HG02678 (cell line): ENCODE measurements at regions not wholly inside any gene's neighbourhood (a gene's known extent, or its start where the extent isn't known, plus 50 kb on each side); places are given as distances from the start of the nearest gene placed in this dataset.
"Not testable (repeated sequence)": the region's sequence is repeated elsewhere in the genome, so short reads cannot be mapped to it uniquely, and the experiment has no call there.

Experiments used
- ATAC-seq: cut with Tn5 transposase; IDR thresholded peaks from one replicate; pipeline ENCODE4 v1.9.1; 2021; ENCODE audit warnings: mild to moderate bottlenecking, moderate library complexity; ENCODE audit not compliant: unreplicated experiment

DNA sequence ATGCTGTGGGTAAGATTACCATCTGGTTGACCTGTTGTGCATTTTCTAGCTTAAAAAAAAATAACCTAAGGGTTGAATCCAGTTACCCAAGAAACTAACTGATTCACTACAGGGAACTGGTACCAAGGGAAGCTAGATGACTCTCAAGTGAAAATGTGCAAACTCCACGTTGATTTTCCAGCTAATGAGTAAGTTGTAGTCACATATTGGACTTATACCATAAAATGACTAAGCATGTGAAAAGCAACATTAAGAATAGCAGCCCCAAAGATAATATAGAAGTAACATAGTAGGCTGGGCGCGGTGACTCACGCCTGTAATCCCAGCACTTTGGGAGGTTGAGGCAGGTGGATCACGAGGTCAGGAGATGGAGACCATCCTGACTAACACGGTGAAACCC lies 270.9 kb downstream of the SPRY1 start:
- ATAC-seq = no peak

DNA sequence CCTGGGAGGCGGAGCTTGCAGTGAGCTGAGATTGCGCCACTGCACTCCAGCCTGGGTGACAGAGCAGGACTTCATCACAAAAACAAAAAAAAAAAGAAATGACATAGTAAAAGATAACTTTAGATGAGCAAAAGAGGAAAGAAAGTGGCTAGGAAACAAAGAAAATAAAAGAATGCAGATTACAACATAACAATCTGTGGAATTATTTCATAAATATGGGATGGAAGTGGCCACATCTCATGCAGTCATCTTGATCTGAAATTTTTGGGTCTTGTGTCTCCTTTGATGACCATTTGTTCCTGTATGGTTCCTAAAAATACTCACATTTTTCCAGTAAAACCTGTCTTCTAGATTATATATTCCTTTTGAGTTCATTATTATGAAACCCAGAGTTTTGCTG lies 271.4 kb downstream of the SPRY1 start:
- no peak for ATAC-seq

DNA sequence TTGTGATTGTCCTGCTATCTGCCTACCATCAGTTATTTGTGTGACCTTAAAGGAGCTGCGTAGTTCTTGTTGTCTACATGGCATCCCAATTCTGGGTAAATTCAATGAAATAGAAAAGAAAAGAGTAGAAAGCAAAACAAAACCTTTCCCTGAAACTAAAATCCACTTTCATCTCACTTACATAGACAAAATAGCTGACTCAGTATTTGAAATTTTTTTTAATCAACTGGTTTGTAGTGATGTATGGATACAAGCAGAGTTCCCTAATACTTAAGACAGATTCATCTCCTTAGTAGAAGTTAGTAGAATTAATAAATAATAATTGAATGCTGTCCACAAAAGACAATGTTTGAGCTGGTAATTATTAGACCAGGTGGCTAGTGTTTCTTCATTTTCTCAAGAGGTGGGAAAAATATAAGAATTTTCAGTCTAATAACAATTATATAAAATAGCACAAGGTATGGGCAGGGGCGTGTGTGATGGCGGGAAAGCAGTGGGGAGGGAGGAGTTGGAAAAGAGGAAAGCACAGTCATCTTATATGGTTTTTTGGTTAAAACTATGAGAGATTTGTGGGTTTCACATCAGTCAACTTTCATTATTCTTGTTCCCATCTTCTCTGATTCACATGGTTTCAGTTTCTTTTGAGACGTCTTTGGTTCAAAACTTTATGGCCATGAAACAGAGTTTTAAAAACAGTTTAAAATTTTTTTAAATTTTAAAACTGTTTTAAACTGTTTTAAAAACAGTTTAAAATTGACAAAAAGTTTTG lies 275.2 kb downstream of the SPRY1 start:
- peak; percentile 93 for ATAC-seq

DNA sequence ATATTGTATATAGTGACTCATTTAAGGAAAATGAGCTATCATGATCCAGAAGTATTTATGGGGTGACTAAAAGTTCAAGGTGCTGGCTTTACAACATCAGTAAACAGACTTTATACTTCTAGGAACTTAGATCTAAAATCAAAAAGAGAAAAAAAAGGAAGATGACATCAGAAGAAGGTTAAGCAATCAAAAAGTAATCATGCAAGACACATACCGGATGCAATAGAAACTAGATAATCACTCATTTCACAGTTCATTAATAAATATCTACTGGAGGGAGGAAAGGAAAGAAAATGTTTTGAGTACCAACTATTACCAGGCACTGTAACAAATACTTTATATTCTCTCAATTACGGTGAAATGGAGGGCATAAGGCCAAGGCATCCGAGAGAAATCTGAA lies 276.4 kb downstream of the SPRY1 start:
- ATAC-seq = no peak

DNA sequence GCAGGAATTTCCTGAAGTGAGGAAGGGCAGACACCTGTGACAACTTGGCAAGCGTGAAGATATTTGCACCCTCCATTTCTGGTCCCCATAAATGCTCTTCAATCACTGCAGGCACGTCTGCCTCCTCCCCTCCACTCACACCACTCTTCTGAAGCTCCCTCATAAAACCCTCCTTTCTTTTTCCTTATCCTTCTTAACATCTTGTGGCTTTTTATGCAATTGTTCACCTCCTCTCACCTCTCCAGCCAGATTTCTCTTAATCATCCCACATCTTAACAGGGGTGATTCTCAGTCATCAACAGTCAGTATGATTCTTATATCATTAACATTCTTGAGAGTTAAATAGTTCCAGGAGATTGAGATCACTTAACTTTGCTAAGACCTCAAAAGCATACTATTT lies 277.4 kb downstream of the SPRY1 start:
- ATAC-seq = no peak

DNA sequence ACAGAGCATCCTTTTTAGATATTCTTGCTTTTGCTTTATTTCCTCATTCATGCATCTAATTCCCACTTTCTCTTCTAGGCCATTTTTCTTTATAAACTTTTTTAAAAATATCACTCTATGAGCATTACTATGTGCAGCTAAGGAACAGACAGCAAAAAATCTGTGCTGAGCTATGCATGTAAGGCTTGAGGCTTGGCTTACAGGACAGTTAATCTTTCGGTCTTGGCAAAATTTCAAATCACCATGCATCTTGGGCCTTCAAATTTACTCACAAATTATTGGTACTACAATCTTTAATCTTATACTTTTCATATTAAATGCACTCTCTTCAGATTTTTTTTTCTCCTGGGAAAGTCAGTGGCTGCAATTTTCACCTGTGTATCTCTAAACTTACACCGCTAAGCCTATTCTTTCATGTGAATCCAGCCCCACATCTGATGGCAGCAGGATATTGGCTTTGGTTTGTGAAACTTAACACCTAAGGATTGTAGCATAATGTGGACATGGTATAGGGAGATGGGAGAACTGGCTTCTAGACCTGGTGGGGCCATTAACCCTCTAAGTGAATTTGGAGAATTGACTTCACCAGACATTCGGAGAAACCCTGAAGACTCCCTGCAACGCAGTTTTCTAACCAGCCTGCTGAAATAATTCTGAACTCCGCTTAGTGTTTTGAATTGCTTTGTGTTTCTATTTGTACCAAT lies 278.3 kb downstream of the SPRY1 start:
- ATAC-seq = no peak

DNA sequence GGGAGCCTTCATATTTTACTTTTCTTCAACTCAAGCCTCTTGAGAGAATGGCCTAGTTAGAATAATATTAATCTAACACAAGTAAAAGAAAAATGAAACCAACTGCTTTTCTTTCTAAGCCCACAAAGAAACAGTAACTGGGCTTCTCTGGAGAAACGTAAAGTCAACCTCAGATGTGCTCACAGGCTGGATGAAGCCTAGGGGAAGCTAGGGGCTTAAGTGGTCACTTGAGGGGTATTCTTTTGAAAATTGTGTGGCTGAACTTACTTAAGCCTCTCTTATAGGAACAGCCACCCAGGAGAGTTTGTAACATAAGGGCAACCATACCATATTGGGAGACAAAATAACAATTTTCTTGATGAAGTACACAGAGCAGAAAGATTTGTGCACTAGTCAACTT lies 279.0 kb downstream of the SPRY1 start:
- no peak for ATAC-seq

DNA sequence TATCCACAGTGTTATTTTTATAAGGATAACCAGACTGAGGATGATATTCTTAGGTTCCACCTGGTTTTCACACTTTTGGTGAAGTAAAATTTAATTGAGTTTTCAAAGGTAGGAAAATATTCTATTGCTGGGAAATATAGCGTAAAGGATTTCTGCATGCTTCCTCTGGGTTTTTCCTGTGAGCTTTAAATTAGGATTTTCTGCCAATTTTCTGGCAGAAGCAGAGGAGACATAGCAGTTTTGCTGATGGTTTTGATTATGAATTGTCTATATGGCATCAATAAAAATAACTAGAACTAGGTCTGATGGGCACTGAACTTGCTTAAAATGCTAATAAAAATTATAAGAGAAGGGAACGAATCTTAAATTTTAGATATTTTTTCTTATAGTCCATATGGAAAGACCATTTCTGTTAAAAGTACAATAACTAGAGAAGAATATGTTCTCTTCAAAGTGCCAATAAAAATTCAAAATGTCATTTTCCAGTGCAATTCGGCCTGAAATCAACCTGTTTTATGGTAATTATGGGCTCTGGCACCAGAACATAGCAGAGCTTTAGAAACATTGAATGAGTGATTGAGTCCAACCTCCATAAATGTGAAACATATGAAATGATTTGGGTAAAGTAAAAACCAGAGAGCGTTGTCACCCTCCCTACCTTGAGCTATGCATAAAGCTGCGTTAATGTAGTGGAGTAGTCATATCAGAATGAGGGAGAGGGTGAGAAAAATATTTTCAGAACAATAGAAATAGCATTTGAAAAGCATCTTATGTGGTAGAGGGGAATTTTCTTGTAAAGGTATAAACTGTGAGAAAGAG lies 279.7 kb downstream of the SPRY1 start:
- no peak for ATAC-seq

DNA sequence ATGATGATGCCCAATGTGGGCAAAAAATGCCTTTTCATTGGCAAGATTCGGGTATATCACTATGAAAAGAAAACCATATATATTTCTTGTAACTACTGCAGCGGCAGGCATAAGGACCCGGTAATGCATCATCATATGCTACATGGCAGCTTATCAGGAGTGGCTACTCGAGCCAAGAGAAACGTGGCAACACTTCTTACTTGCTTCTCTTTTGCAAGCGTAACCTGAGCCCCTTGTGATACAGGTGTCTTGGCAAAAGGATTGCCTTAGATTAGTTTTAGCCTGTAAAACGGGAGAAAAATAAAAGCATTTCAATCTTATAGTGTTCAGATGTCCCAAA lies 280.3 kb downstream of the SPRY1 start:
- no peak for ATAC-seq

DNA sequence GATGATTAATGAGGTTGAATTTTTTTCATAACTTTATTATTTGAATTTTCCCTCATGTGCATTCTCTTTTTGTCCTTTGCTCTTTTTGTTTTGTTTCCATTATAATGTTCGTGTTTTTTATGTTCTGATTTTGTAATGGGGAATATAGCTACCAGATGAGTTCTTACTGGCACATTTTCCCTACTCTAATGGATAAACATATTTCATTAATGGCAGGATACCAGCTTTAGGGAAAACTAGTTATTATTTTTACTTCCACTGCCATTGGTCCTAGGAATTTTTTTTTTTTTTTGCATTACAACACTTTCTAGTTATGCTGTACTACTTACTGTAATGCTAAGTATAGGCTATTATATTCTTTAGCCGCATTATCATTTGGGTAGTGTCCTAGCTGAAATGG lies 286.3 kb downstream of the SPRY1 start:
- ATAC-seq = no peak

DNA sequence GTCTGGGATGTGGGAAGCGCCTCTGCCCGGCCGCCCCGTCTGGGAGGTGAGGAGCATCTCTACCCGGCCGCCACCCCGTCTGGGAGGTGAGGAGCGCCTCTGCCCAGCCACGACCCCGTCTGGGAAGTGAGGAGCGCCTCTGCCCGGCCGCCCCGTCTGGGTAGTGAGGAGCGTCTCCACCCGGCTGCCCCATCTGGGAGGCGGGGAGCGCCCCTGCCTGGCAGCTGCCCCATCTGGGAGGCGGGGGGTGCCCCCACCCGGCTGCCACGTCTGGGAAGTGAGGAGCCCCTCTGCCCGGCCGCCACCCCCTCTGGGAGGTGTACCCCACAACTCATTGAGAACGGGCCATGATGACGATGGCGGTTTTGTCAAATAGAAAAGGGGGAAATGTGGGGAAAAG lies 288.3 kb downstream of the SPRY1 start:
- ATAC-seq = not testable (repeated sequence)

DNA sequence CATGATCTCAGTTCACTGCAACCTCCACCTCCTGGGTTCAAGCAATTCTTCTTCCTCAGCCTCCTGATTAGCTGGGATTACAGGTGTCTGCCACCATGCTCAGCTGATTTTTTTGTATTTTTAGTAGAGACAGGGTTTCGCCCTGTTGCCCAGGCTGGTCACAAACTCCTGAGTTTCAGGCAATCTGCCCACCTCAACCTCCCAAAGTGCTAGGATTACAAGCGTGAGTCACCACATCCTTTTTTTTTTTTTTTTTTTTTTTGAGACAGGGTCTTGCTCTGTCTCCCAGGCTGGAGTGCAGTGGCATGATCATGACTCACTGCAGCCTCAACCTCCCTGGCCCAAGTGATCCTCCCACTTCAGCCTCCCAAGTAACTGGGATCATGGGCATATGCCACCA lies 298.9 kb downstream of the SPRY1 start:
- not testable (repeated sequence) for ATAC-seq

DNA sequence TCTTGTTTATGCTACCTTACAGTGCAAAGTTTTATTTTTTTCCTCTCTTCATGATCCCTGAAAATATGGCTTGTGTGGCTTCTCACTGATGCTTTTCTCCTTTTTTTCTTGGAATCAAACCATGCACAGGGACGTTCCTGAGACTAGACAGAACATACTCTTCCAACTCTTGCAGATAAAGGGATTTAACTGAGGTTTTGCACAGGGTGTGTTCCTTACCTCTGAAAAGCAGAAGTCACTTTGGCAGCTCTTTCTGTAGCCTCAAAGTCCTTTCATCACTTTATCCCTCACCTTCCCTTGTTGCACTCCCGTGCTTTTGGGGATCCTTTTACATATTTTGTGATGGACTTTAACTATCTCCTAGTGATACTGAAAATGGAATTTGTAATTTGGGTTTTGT lies 300.1 kb downstream of the SPRY1 start:
- ATAC-seq = no peak

DNA sequence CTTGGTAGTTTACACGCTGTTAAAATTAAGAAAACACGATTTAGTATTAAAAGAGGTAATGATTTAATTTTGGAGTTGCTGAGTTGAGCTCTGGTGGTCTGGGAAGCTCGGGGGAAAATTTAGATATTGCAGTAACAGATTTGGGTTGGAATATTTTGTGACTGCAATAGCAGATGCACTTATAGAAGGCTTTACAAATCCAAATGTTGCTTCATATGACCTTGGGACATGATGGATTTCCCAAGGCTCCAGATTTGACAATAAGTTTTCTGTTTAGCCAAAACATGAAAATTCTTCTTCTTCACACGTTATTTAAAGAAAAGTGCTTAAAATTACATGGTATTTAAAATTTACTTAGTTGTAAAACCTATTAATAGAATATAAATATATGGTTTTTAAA lies 302.0 kb downstream of the SPRY1 start:
- ATAC-seq = no peak

DNA sequence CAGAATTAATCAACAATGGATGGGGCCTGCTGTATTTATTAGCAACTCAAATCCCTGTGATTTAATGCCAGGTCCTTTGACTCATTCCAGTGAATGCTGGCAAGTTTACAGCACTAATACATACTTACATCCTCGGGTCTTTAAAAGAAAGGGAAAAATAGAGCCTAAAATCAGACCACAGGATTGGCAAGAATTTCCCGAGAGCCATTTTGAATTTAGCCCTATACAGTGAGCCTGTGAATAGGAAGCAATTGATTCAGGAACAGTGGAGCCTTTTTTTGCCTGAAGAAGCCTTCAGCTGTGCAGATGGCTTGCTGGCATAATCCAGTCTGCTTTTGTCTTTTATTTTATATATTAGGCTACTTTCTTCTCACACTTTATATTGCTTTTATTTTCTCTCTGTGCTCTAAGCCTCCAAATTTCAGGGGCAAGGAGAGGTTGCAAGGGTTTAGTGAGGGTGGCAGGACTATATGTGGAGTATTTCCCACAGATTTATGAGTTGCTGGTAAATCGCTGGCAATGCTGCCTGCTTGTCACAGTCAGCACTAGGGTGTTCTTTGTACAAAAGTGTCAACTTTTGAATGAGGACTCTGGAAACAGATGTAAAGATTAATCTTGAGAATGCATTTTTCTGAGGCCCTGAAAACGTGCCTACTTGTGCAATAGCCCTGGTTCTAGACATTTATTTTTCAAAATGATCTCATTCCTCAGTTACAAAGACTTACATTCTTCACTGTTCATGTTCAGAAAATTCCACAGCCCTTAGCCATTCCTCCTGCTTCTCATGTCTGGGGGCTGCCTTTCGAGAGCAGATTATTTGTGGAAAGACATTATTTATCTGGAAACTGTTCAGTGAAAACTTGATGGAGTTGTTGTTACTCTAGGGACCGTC lies 303.5 kb downstream of the SPRY1 start:
- no peak for ATAC-seq

DNA sequence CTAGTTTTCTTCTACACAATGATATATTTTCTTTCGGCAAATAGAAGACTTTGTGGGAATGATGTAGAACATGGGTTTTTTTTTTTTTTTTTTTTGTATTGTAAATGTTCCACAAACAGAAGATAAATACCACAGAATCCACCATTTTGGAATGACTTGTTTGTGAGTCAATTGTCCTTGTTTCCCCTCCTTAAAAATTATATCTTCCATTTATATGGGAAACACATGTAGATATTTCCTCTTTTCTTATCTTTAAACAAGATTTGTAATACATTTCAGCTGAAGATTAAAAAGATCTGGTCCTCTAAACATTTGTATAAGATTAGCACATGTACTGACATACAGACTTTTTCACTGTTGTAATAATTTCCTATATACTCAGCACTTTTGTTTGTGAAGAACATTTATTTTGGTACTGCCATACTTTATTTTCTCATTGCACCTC lies 304.6 kb downstream of the SPRY1 start:
- ATAC-seq = no peak

DNA sequence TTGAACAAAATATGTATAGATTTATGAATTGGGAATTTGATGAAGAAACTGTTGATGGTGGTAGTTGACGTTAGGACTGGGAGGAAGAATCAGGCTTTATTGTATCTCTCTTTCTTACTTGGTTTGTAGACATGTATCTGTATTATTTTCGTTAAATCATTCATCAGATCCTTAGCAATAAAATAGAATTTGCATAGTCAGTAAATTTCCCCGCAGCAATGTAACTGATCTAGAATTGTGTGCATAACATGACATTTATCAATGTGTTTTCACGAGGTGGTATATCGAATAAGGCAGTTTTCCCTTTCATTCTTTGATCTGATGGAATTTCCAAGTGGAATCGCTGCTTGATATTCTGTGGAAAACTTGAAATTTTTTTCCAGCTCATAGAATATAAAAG lies 308.8 kb downstream of the SPRY1 start:
- no peak for ATAC-seq

DNA sequence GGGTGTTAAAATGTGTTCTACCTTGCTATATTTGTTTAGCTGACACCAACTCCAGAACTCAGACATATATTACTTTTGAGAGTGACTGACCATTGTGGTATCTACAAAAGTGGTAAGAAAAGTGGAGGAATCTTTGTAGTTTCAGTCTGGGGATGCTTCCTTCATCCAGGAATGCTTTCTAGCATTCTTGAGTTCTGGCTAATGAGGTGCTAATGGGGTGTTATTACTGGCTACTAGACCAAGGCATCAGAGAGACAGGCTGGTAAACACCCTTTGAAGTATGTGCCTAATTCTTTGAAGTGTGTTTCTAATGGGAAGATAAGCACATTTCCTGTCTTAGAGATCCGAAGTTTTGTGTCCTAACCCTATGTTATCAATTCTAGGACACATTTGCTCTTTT lies 310.4 kb downstream of the SPRY1 start:
- no peak for ATAC-seq

DNA sequence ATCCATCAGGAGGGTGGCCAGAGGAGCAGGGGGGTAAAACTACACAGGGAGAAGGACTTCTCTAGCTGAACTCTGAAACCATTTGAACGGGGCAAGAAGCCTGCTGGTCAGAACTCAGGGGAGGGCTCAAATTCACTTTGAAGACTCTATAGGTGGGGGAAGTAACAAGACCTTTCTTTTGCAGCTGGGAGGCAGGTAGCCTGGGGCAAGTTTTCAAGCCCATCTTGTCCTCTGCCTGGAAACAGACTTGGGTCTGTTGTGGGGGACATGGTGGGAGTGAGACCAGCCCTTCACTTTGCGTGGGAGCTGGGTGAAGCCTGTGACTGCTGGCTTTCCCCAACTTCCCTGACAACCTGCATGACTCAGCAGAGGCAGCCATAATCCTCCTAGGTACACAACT lies 312.3 kb downstream of the SPRY1 start:
- no peak for ATAC-seq

DNA sequence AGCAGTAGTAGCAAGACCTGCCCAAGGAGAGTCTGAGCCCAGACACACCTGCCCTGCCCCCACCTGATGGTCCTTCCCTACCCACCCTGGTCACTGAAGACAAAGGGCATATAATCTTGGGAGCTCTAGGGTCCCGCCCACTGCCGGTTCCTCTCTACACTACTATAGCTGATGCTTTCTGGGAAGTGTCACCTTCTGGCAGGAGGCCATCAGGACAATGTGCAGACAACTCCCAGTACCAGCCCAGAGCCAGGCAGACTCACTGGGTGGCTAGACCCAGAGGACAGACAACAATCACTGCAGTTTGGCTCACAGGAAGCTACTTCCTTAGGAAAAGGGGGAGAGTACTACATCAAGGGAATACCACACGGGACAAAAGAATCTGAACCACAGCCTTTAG lies 312.7 kb downstream of the SPRY1 start:
- ATAC-seq = no peak

DNA sequence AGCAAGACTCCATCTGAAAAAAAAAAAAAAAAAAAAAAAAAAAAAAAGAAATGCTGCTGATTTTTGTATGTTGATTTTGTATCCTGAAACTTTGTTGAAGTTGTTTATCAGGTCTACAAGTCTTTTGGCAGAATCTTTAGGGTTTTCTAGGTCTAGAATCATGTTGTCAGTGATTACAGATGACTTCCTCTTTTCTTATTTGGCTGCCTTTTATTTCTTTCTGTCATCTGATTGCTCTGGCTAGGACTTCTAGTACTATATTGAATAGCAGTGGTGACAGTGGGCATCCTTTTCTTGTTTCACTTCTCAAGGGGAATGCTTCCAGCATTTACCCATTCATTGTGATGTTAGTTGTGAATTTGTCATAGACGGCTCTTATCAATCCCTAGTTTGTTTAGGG lies 334.4 kb downstream of the SPRY1 start:
- no peak for ATAC-seq
